ENCODE measurements at regions not wholly inside any gene's neighbourhood (a gene's known extent, or its start where the extent isn't known, plus 50 kb on each side); places are given as distances from the start of the nearest gene placed in this dataset.

DNA sequence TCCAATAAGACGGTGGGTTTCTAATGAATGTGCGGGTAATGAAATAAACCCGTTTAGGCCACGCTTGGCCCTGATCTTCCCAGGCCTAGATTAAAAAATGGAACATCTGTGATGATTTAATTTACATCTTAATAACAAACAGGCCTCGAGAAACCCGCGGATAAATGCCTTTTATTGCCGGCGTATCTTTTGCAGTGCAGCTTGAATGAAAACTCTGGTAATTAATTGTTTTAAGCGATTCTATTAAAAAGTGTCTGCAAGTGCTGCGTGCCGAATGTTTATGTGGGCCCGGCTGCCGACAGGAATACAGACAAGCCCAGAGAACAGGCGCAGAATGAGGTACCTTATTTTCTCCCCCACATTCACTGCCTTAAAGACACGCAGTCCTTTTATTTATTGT lies 420.7 kb downstream of the MN1 start:
- no peak overlapping the region for H2BK20ac ChIP-seq (ENCODE audit: low read depth, low read length, poor library complexity, severe bottlenecking)
- DNase-seq, result peak; percentile 4
- H3K18ac ChIP-seq (ENCODE audit: insufficient read length, low read depth, low read length), result no peak overlapping the region
- peaks cover 4% of the 10 kb centered on the region; the same call in 1 of the 2 replicates for H3K27me3 Mint-ChIP-seq (ENCODE audit: low read depth)
- no peaks in the 10 kb centered on the region for H3K36me3 Mint-ChIP-seq (ENCODE audit: insufficient read depth in 1 of 3, low read depth in 3 of 3)
- no peak overlapping the region for H3K56ac ChIP-seq (ENCODE audit: insufficient read length, low read depth, low read length)
- no peak overlapping the region for H2BK5ac ChIP-seq (ENCODE audit: insufficient read length, low read length)
- H2BK12ac ChIP-seq (ENCODE audit: insufficient read length, low read depth, low read length), result no peak overlapping the region
- no peak overlapping the region for H3K4me2 ChIP-seq (ENCODE audit: insufficient read depth, insufficient read length, low read length)
- peaks cover 0 to 2% of the 10 kb centered on the region in 2 experiments; a peak in 1 of 5 replicates for H3K9me3 Mint-ChIP-seq
- no peak for TF ChIP-seq CTCF (conservative IDR thresholded peaks at IDR 0.05)
- no CpG with 5 or more reads among the region's 16 CpGs for WGBS (ENCODE audit: extremely low coverage, insufficient read length, low lambda C conversion rate)
- H3K4me1 ChIP-seq (ENCODE audit: insufficient read depth, low read length), result no peaks in the 10 kb centered on the region
- no peaks in the 10 kb centered on the region for H3K79me2 ChIP-seq (ENCODE audit: insufficient read depth, low read length)
- H3K14ac ChIP-seq (ENCODE audit: insufficient read depth, low read length), result no peak overlapping the region
- H4K5ac ChIP-seq (ENCODE audit: insufficient read length, low read depth, low read length), result no peak overlapping the region
- no peaks in the 10 kb centered on the region for H3K27me3 ChIP-seq (ENCODE audit: insufficient read depth, low read length)
- no peak overlapping the region for H3K27ac Mint-ChIP-seq
- no peaks in the 10 kb centered on the region for H3K79me1 ChIP-seq (ENCODE audit: insufficient read depth, low read depth, low read length, poor library complexity, severe bottlenecking)
- no peak overlapping the region for H2AFZ ChIP-seq (ENCODE audit: low read length)
- no peak overlapping the region for H4K91ac ChIP-seq (ENCODE audit: insufficient read length, low read depth, low read length)
- H3K4me3 Mint-ChIP-seq, result no peak overlapping the region
- no peak overlapping the region for H3T11ph ChIP-seq (ENCODE audit: low read length)
- H3K4me1 Mint-ChIP-seq, result peaks cover 3 to 17% of the 10 kb centered on the region in 2 experiments; a peak in 3 of 4 replicates
- no peak overlapping the region for H3K4ac ChIP-seq (ENCODE audit: low read depth, low read length)
- H4K8ac ChIP-seq (replicated peaks; ENCODE audit: insufficient read length, low read depth, low read length), result no peak overlapping the region
- no peaks in the 10 kb centered on the region for H3K9me3 ChIP-seq (ENCODE audit: control insufficient read depth, low read depth, low read length)
- H3K27ac ChIP-seq (ENCODE audit: insufficient read length, low read depth, low read length), result no peak overlapping the region
- H3K23me2 ChIP-seq (ENCODE audit: insufficient read length, low read depth, low read length, poor library complexity, severe bottlenecking), result peaks cover 2% of the 10 kb centered on the region
- H3K9ac ChIP-seq (ENCODE audit: extremely low read depth, insufficient read length, low read length), result no peak overlapping the region
- H2BK15ac ChIP-seq (ENCODE audit: low read depth, low read length), result no peak overlapping the region
- no peaks in the 10 kb centered on the region for H4K20me1 ChIP-seq (ENCODE audit: control insufficient read depth, insufficient read depth, insufficient read length)
- H3K23ac ChIP-seq (ENCODE audit: insufficient read length, low read depth, low read length), result no peak overlapping the region
- H2AK5ac ChIP-seq (ENCODE audit: insufficient read length, low read length), result no peak overlapping the region
- H2BK120ac ChIP-seq (ENCODE audit: low read depth, low read length, poor library complexity, severe bottlenecking), result no peak overlapping the region
